ENCODE measurements at regions not wholly inside any gene's neighbourhood (a gene's known extent, or its start where the extent isn't known, plus 50 kb on each side); places are given as distances from the start of the nearest gene placed in this dataset.

DNA sequence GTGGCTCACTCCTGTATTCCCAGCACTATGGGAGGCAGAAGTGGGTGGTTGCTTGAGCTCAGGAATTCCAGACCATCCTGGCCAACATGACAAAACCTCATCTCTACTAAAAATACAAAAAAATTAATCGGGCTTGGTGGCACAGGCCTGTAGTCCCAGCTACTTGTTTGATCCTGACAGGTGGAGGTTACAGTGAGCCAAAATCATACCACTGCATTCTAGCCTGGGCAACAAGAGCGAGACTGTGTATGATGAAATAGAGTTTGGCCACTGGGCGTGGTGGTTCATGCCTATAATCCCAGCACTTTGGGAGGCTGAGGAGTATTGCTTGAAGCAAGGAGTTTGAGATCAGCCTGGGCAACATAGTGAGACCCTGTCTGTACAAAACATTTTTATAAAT is 173.3 kb downstream of the TANC2 start:
- Histone ChIP-seq H3K27me3 (ENCODE audit: insufficient read depth, poor library complexity, severe bottlenecking) (no peaks in the 10 kb centered on the region), H3K9me3 (ENCODE audit: severe bottlenecking) (peaks cover 4% of the 10 kb centered on the region), H3K27ac (ENCODE audit: poor library complexity, severe bottlenecking) (no peak overlapping the region), H3K36me3 (ENCODE audit: low read depth) (peaks cover 58% of the 10 kb centered on the region), H3K4me3 (ENCODE audit: severe bottlenecking) (no peak overlapping the region), H3K4me1 (ENCODE audit: insufficient read depth, poor library complexity, severe bottlenecking) (peaks cover 17% of the 10 kb centered on the region)
- no peak for DNase-seq (ENCODE audit: low spot score)
- no peak; the same call in 2 of the 3 replicates for ATAC-seq (ENCODE audit: low read depth)
- TF ChIP-seq, protein P1, sequence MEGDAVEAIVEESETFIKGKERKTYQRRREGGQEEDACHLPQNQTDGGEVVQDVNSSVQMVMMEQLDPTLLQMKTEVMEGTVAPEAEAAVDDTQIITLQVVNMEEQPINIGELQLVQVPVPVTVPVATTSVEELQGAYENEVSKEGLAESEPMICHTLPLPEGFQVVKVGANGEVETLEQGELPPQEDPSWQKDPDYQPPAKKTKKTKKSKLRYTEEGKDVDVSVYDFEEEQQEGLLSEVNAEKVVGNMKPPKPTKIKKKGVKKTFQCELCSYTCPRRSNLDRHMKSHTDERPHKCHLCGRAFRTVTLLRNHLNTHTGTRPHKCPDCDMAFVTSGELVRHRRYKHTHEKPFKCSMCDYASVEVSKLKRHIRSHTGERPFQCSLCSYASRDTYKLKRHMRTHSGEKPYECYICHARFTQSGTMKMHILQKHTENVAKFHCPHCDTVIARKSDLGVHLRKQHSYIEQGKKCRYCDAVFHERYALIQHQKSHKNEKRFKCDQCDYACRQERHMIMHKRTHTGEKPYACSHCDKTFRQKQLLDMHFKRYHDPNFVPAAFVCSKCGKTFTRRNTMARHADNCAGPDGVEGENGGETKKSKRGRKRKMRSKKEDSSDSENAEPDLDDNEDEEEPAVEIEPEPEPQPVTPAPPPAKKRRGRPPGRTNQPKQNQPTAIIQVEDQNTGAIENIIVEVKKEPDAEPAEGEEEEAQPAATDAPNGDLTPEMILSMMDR (IDR thresholded peaks at IDR 0.05; ENCODE audit: poor library complexity, severe bottlenecking) = no peak

DNA sequence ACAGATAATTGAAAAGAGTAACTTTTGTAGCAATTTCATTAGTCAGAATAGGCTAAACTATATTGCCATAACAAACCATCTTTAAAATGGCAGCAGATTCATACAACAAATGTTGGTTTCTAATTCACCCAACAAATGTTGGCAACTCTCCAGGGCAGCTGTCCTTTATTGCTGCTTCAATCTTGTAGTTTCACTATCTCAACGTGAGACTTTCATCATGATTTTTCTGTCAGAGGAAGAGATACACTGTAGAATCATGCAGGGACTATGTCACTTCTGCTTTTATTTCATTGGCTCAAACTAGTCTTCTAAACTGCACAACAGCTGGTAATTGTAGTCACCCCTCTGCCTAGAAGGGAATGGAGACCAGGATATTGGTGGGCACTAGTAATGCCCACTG is 174.2 kb downstream of the TANC2 start:
- no peak overlapping the region for H3K27ac ChIP-seq (ENCODE audit: poor library complexity, severe bottlenecking)
- DNase-seq (ENCODE audit: low spot score) = no peak
- peaks cover 18% of the 10 kb centered on the region for H3K4me1 ChIP-seq (ENCODE audit: insufficient read depth, poor library complexity, severe bottlenecking)
- TF ChIP-seq, protein P1 (IDR thresholded peaks at IDR 0.05; ENCODE audit: poor library complexity, severe bottlenecking) = no peak
- no peak overlapping the region for H3K4me3 ChIP-seq (ENCODE audit: severe bottlenecking)
- no peak for ATAC-seq (ENCODE audit: low read depth)
- peaks cover 4% of the 10 kb centered on the region for H3K9me3 ChIP-seq (ENCODE audit: severe bottlenecking)
- no peaks in the 10 kb centered on the region for H3K27me3 ChIP-seq (ENCODE audit: insufficient read depth, poor library complexity, severe bottlenecking)
- H3K36me3 ChIP-seq (ENCODE audit: low read depth) = peaks cover 60% of the 10 kb centered on the region

DNA sequence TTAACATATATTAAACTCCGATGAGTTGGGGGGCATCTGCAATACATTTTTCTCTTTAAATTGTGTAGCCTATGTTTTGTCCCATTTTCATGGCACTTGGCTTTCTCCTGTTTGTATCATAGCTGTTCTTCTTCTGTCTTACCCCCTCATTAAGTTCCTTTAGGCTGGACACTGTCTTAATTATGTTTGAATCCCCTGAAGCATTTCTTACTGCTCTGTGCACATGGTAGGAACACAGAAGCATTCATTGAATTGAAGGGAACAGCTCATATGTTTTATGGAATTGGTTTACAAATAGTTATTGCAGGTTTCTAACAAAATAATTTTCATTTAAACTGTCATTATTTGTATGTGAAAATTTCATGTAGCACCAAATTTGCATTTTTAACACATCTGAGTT is 176.8 kb downstream of the TANC2 start:
- Histone ChIP-seq H3K36me3 (ENCODE audit: low read depth) (peaks cover 66% of the 10 kb centered on the region), H3K9me3 (ENCODE audit: severe bottlenecking) (peaks cover 4% of the 10 kb centered on the region), H3K27ac (ENCODE audit: poor library complexity, severe bottlenecking) (no peak overlapping the region), H3K4me3 (ENCODE audit: severe bottlenecking) (no peak overlapping the region), H3K4me1 (ENCODE audit: insufficient read depth, poor library complexity, severe bottlenecking) (peaks cover 15% of the 10 kb centered on the region), H3K27me3 (ENCODE audit: insufficient read depth, poor library complexity, severe bottlenecking) (no peaks in the 10 kb centered on the region)
- no peak for ATAC-seq (ENCODE audit: low read depth)
- TF ChIP-seq, protein P1 (IDR thresholded peaks at IDR 0.05; ENCODE audit: poor library complexity, severe bottlenecking) = no peak
- DNase-seq (ENCODE audit: low spot score) = no peak

DNA sequence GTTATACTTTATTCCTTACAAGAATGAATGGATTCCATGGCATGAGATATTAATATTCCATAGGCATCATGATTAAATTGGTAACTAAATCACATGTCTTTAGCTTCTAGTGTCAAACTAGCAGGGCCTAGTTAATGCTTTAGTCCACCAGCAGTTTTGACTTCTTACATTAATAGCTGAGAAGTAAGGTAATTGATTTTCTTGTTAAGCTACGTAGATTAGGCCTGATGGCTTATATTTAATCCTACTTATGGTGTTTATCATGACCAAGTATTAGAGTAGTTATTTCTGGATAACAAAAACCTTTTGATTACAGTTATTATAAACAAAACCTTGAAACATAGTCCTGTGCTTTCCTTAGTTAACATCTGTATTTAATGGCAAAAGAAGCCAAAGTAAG is 184.5 kb downstream of the TANC2 start:
- TF ChIP-seq, protein P1 (IDR thresholded peaks at IDR 0.05; ENCODE audit: poor library complexity, severe bottlenecking) = no peak
- ATAC-seq (ENCODE audit: low read depth) (no peak), DNase-seq (ENCODE audit: low spot score) (no peak)
- Histone ChIP-seq H3K9me3 (ENCODE audit: severe bottlenecking) (no peaks in the 10 kb centered on the region), H3K27me3 (ENCODE audit: insufficient read depth, poor library complexity, severe bottlenecking) (no peaks in the 10 kb centered on the region), H3K36me3 (ENCODE audit: low read depth) (peaks cover 68% of the 10 kb centered on the region), H3K27ac (ENCODE audit: poor library complexity, severe bottlenecking) (no peak overlapping the region), H3K4me1 (ENCODE audit: insufficient read depth, poor library complexity, severe bottlenecking) (no peaks in the 10 kb centered on the region), H3K4me3 (ENCODE audit: severe bottlenecking) (no peak overlapping the region)

DNA sequence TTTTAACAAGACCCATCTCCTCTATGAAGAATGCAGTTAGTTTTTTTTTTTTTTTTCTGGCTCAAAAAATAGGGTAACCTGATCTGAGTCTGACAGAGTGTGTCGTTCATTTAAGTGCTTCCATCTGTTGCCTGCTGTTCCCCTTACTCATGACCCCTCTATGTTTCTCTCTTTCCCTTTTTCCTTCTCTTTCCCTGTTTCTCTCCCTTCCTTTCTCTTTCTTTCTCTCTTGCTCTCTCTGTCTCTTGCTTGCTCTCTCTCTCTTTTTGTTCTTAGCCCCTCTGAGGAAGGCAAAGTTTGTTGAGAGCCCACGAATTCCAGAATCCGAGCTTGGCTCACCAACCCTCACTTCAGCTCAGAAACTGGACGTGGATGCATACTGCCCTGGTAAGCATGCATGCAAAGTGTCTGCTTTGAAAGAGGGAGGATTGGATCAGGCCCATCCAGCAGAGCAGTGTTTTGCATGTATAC is 185.0 kb downstream of the TANC2 start:
- peaks cover 66% of the 10 kb centered on the region for H3K36me3 ChIP-seq (ENCODE audit: low read depth)
- no peak for DNase-seq (ENCODE audit: low spot score)
- TF ChIP-seq, protein P1 (IDR thresholded peaks at IDR 0.05; ENCODE audit: poor library complexity, severe bottlenecking) = no peak
- H3K27me3 ChIP-seq (ENCODE audit: insufficient read depth, poor library complexity, severe bottlenecking) = no peaks in the 10 kb centered on the region
- H3K4me1 ChIP-seq (ENCODE audit: insufficient read depth, poor library complexity, severe bottlenecking) = no peaks in the 10 kb centered on the region
- no peak overlapping the region for H3K4me3 ChIP-seq (ENCODE audit: severe bottlenecking)
- no peak; the same call in 2 of the 3 replicates for ATAC-seq (ENCODE audit: low read depth)
- no peak overlapping the region for H3K27ac ChIP-seq (ENCODE audit: poor library complexity, severe bottlenecking)
- H3K9me3 ChIP-seq (ENCODE audit: severe bottlenecking) = no peaks in the 10 kb centered on the region
